NCI-H2107 treated with DMSO at 0.1 percent for 48 hours (cell line): ENCODE measurements at regions not wholly inside any gene's neighbourhood (a gene's known extent, or its start where the extent isn't known, plus 50 kb on each side); places are given as distances from the start of the nearest gene placed in this dataset.
"Not testable (repeated sequence)": the region's sequence is repeated elsewhere in the genome, so short reads cannot be mapped to it uniquely, and the experiment has no call there.

Experiments
- DNase-seq: peaks from one replicate; lab custom pipeline; 2025; ENCODE audit not compliant: unreplicated experiment; lab: John Stamatoyannopoulos, UW

DNA sequence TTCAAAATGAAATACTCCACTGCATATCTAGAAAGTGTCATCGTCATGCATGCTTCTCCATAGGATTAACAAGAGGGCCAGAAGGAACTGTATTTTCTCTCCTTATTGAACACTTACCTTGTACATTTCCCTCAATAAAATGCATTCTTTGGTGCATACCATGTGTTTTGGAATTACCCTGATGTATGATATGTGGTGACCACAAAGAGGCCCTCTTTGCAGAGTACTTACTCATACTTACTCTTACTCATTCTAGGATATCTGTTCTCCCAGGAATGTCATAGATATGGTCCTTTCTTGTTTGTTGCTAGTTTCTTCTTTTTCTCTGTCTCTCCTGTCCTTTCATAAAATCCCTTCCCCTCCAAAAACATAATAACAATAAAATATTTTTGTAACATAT is 1087.1 kb upstream of the POT1 start:
- DNase-seq, result no peak

DNA sequence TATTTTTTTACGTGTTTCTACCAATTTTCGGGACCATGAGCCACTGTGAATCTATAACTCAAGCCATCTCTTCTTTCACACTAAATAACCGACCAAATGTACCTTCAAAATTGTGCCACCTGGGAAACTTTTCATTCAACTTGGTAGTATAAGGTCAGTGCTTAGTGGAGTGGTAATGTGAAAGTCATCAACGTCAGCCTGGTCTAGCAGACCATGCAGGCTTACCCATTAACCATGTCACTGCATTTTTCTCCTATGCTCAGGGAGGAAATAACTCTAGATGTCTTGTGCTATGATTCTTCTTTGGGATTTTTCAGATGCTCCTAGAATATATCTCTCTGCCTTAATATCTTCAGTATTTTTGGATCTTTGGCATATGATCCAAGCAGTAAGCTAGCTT is 1075.4 kb upstream of the POT1 start:
- no peak for DNase-seq

DNA sequence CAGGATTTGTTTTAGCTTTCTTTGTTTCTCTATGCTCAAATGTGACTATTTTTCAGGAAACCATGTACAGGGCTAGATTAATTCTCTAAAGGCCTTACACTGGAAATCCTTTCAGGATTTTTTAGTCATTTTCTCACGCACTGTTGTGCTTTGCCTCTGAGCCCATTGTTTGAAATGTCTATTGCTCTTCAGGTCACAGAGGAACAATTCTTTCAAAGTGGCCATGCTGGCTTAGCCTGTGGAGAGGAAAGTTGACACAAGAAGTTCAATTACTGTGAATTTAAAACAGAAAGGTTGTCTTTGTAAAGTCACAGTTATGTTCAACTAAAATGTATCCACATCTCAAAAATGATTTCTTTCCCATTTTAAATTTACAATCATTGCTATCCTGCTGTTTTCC is 1071.7 kb upstream of the POT1 start:
- DNase-seq, result no peak

DNA sequence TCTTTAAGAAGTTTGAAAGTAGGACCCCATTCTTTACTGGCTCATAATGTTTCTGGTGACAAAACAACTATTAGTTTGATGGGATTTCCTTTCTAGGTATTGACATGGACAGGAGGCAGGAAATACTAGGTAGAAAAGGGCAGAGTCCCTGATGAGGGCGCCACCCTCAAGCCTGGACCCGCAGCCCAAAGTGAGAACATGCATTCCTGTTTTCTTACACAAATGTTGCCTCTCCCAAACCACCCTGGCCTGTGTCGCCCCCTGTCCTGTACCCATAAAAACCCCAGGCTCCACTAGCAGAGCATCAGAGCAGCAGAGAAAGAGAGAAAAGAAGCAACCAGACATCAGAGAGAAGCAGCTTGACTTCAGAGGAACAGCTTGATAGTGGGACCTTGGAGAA is 1055.2 kb upstream of the POT1 start:
- DNase-seq, result no peak

DNA sequence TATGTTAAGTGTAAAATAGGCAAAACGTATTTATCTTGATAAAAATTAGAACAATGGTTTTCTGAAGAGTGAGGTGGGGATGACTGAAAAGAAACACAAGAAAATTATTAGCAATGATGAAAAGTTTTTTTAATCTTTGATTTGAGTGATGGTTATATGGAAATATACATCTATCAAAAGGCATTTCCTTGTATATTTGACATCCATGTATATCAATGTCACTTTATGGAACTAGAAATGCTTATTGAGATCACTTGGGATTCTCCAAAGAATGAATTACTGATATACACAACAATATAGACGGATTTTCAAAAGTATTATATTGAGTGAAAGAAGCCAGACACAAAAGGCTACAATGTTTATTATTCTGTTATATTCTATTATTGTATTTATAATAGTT is 1042.0 kb upstream of the POT1 start:
- no peak for DNase-seq

DNA sequence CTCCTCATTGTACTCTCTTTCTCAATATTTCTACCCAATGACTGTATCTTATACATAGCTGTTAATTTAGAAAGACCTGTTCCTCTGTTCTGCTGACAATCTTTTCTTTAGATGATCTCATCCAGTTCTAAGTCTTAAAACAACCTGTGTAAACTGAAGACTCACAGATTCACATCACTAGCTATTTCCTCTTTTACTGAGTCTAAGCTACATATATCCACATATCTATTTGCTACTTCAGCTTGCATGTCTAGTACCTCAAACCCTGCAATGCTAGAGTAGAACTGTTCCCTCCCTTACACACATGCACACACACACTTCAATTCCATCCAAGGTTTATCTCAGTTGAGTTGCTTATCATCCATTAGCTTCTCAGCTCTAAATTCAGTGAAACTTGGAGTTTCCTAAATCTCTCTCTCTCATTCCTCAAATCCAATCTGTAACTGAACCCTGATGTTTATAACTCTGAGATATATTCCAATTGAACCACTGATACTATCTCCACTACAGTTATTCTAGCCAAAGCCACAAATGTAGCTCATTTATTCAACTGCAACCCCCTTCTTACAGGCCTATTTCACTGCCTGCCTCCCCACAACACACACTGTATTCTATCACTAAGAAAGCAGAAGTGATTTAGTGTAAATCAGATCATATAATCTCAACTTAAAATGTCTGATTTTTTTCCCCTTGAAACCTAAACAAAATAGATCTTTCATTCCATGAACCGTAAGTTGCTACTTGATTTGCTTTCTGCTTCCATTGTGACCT is 1036.8 kb upstream of the POT1 start:
- DNase-seq, result no peak

DNA sequence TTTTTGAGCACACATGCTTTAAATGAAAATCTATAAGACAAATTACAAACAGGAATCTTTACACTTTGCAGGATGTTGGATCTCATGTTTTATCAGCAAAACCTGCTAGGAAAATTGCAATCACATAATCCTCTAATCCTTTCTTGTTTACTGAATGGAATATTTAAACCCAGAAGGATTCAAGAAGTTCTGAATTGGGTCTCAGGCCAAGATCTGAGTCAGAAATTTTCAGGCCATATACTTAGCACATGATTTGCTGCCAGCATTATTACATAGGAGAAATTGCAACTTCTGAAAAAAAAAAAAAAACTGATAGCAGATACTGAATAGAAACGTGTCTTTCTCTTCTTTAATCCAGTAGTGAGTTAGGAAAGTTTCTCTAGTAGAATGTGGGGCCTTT is 1005.3 kb upstream of the POT1 start:
- DNase-seq, result no peak

DNA sequence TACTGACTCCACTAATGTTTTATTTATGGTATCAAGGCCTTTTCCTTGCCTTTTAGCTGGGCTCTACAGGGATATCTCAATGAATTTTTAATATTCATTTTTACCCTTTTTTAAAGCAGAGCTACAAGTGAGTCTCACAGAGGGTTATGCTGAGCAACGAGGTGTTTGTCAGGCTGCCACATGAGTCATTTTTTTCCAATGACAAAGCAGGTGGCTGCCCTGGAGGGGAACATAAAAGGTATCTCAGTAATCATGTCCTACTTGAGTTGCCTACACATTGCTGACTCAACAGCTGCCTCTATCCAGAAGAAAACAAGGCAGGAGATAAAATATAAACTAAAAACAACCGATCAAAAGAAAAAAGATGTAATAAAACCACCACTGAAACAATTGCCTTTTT is 1004.9 kb upstream of the POT1 start:
- peak; percentile 70 for DNase-seq

DNA sequence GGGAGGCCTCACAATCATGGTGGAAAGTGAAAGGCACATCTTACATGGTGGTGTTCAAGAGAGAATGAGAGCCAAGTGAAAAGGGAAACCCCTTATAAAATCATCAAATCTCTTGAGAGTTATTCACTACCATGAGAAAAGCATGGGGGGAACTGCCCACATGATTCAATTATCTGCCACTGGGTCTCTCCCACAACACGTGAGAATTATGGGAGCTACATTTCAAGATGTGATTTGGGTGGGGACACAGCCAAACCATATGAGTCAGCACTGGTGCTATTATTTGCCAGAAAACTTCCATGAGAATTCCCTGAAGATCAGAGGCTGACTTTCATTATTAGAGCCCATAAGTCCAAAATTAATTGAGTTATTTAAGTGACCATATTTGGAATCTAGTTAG is 1001.2 kb upstream of the POT1 start:
- no peak for DNase-seq

DNA sequence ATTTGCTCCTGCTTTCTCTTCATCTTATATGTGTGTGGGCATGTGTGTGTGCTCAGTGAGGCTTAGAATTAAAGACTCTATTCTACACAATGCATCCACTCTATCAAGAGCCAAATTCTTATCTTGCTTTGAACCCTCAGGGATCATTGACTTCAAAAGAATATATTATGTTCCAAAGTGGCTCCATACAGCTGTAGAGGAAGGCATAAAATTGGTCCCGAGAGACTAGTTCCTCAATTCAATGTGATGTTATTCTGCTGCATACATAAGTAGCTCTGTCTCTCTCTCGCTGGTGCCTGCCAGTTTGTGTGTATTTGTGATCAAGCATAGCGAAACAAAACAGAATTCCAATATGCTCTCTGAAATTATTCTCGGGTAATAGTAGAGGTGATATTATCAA is 997.9 kb upstream of the POT1 start:
- DNase-seq, result peak; percentile 94

DNA sequence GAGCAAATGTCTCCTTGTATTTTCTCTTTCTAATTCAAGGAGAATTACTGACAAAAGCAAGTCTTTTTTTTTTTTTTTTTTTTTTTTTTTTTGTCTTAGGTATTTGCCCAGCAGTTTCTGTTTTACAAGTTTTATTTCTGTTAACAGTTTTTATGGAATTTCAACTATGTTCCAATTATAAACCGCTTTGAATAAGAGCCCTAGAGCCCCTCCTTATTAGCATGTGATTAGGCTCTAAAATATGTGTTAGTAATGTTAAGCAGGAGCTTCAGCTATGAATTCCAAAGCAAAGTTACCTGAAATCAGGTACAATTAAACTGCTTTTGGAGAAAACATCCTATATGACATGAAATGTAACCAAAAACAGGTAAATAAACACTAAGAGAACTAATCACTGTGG is 997.0 kb upstream of the POT1 start:
- DNase-seq, result no peak

DNA sequence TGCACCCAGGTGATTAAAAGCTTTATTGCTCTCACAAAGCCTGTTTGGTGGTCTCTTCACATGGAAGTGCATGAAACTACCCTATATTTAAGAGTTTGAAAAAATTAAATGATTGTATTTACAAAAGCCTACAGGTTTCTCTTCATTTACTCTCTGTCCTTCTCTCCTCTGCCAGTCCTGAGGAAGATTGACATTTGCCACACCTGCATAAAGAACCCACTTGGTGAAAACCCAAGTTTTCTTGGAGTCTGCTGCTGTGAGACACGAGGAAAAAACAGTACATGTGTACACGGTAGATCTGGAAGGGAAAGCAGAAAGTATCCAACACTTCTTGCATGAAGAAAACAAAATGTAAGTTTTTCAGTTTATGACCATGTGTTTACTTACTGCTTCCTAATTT is 994.4 kb upstream of the POT1 start:
- no peak for DNase-seq

DNA sequence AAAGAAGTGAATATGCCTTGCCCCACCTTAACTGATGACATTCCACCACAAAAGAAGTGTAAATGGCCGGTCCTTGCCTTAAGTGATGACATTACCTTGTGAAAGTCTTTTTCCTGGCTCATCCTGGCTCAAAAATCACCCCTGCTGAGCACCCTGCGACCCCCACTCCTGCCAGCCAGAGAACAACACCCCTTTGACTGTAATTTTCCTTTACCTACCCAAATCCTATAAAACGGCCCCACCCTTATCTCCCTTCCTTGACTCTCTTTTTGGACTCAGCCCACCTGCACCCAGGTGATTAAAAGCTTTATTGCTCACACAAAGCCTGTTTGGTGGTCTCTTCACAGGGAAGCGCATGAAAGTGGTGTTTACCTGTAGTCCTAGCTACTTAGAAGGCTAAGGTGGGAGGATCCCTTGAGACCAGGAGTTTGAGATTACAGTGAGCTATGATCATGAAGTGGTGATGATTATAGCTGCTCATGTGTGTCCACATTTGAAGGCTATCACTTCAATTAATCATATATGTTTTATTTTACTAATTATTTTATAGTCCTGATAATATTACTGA is 985.8 kb upstream of the POT1 start:
- DNase-seq, result not testable (repeated sequence)

DNA sequence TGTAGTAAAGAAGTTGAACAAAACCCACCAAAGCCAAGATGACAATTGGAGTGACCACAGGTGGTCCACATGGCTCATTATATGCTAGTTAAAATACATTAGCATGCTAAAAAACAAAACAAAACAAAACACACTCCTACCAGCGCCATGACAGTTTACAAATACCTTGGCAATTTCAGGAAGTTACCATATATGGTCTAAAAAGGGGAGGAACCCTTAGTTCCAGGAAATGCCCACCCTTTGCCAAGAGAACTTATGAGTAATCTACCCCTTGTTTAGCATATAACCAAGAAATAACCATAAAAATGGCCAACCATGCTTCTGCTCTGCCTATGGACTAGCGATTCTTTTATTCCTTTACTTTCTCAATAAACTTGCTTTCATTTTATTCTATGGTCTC is 979.1 kb upstream of the POT1 start:
- no peak for DNase-seq

DNA sequence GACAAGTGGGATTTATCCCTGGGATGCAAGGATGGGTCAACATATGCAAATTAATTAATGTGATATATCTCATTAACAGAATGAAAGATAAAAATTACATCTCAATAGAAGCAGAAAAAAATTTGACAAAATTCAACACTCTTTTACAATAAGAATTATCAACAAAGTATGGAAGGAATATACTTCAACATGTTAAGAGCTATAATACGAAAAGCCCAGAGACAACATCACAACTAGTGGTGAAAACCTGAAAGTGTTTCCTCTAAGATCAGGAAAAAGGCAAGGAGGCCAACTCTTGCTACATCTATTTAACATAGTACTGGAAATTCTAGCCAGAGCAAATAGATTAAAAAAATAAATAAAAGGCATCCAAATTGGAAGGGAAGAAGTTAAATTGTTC is 970.0 kb upstream of the POT1 start:
- DNase-seq, result no peak

DNA sequence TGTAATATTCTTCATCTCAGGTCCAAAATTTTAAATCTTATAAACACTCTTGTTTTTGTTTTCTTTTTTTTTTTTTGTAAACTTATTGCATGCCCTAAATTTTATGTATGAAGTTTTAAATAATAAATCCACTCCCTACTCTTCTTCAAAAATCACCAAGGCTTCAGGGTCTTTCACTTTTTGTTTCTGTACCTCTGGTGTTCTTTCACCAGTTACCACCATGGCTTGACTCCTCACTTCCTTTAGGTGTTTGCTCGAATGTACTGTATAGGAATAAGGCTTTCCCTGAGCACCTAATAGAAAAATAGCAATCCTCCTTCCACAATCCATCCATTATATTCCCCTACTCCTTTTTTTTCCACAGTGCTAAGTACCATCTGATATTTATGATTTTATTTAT is 962.8 kb upstream of the POT1 start:
- DNase-seq, result no peak

DNA sequence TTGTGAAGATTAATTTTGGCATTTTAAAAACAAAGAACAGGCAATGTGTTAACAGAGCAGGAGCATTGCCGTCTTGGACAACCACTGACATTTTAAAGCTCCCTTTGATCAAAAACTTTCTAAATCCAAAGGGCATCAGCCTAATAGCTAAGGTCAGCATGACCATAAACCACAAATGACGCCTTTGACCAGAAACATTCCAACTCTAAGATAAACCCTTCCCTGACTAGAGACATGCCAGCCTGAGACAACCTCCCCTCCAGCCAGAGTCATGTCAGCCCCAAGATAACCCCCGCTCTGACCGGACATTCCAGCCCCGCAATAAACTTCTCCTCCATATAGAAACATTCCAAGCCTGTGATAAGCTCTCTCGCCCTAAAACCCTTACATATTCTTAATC is 949.4 kb upstream of the POT1 start:
- no peak for DNase-seq

DNA sequence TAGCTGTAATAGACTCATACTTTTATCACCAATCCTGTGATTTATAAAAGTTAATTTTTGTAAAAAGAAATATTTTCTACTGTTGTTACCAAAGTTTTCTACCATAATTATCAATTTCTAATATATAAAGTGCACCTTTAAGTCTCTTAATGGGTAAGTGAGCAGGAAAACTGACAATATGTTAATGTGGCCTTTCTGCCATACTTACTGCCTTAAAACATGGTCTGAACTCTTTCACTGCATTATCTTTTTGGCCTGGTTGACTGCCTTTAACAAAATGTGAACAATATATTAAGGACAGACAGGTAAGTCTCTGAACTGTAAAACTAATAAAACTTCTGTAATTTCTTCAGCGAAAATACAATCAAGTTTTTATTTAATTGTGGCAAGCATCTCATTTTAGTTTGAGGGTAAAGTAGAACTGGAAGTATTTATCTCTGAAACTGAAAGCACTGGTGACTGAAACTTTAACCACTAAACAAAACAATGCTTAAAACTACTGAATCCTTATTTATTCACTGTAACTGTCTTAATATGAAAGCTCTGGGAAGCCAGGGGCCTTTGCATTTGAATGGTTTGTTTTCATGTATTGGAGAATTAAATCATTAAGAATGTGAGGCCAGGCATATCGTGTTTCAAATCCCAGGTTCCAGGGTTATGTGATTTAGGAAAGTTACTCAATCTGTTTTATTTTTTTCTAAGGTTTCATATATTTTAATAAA is 948.8 kb upstream of the POT1 start:
- no peak for DNase-seq

DNA sequence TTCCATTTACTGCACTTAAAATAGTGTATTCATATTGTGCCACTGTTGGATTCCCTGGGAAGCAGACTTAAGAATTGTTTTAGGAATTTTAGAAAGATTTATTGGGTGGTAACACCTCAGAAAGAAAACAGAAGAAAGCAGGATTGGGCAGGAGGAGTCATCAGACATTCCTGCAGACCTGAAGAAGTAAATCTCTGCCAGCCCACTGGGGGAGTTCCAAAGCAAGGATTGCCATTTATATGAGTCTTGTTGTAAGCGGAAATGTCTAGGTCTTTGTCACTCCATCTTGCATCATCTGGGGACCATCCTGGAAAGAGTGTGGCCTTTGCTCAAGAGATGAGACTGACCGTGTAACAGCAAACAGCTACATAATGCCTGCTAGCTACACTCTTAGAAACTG is 947.6 kb upstream of the POT1 start:
- no peak for DNase-seq

DNA sequence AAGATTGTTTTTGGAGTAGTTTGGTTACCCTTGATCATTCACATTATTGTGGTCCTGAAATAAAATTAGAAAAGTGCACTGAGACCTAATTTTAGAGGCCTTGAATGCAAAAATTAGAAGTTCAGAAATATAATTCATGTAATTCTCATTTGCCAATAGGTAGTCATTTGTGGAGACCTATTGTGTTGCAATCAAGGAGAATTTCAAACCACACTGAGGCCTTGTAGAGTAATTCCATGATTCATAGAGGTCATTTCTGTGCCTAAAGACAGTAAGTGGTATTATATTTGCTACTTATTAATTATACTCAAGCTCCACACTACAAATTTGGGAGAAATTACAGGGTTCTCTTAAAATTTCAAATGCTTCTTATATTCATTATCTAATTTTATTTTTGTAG is 946.8 kb upstream of the POT1 start:
- no peak for DNase-seq

DNA sequence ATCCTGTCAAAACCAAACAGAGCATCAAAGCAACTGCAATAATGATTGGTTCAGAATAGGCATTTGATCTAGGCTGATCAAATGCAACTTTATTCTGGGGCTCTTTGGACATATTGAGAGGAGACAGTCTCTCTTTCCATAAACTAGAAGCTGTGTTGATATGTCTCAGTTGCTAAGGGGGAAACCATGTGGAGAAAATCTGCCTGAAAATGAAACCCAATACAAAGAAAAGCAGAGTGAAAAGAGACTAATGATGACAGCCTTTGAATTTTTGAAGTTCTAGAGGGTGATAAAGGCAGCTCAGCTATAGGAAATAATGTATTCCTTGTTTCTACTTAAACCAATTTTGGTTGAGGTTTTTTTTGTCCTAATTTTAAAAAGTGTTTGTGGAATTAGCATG is 941.8 kb upstream of the POT1 start:
- DNase-seq, result no peak

DNA sequence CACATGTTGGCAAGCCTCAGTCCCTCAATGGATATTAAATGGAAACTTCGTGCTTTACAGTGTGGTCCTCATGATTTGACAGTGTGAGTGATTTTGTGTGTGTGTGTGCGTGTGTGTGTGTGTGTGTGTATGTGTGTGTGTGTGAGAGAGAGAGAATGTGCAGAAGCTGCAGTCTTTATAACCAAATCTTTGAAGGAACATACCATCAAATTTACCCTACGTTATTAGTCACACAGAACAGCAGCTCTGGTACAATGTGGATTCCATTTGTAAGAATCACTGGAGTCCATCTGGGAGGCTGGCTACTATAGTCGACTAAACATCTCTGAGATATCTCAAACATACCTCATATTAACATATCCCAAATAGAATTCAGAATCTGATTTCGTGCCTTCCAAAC is 928.0 kb upstream of the POT1 start:
- DNase-seq, result no peak

DNA sequence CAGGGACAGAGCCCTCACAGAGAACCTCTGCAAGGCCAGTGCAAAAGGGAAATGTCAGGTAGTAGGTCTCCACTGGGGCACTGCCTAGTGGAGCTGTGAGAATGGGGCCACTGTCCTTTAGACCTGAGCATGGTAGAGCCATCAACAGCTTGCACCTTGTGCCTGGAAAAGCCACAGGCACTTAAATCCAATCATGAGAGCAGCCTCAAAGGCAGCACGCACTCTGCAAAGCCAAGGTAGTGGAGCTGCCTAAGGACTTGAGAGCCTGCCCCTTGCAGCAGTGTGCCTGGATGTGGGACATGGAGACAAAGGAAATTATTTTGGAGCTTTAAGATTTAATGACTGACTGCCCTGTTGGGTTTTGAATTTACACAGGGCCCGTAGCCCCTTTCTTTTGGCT is 918.5 kb upstream of the POT1 start:
- no peak for DNase-seq
